Mesothelial cell of epicardium (in vitro differentiated cells): ENCODE measurements at regions not wholly inside any gene's neighbourhood (a gene's known extent, or its start where the extent isn't known, plus 50 kb on each side); places are given as distances from the start of the nearest gene placed in this dataset.

Experiments used
- DNase-seq, 2 experiments: peaks; one replicate each; pipeline ENCODE4 v3.0.0; 2021; ENCODE audit warnings: low spot score in 2 of 2; ENCODE audit not compliant: unreplicated experiment in 2 of 2
- H3K27ac Mint-ChIP-seq: 2 replicates; pipeline ENCODE4 v1.8.0; 2021; ENCODE audit warnings: mixed read lengths
- H3K27me3 Mint-ChIP-seq: 2 replicates; pipeline ENCODE4 v1.8.0; 2021; ENCODE audit warnings: low read depth, mixed read lengths
- H3K36me3 Mint-ChIP-seq: 2 replicates; pipeline ENCODE4 v1.8.0; 2021; ENCODE audit warnings: mixed read lengths
- H3K4me1 Mint-ChIP-seq: 2 replicates; pipeline ENCODE4 v1.8.0; 2021; ENCODE audit warnings: mixed read lengths
- H3K4me3 Mint-ChIP-seq: 2 replicates; pipeline ENCODE4 v1.8.0; 2021; ENCODE audit warnings: mild to moderate bottlenecking, moderate library complexity, mixed read lengths
- H3K9me3 Mint-ChIP-seq: 2 replicates; pipeline ENCODE4 v1.8.0; 2021; ENCODE audit warnings: mixed read lengths
- CTCF ChIP-seq: fragments of 200-600 bp; sonication (generic); IDR thresholded peaks from one replicate; pipeline ENCODE4 v1.5.0; 2021; ENCODE audit warnings: antibody characterized with exemption; ENCODE audit not compliant: unreplicated experiment

GRCh38 chr20:62543470-62544302 is 67.9 kb upstream of the GATA5 start:
- Mint-ChIP-seq H3K9me3 (no peaks in the 10 kb centered on the region), H3K4me1 (peaks cover 16% of the 10 kb centered on the region), H3K27ac (no peak overlapping the region), H3K4me3 (no peak overlapping the region), H3K36me3 (no peaks in the 10 kb centered on the region), H3K27me3 (no peaks in the 10 kb centered on the region)
- TF ChIP-seq CTCF = no peak
- no peak for DNase-seq

- Mint-ChIP-seq H3K9me3 (no peaks in the 10 kb centered on the region), H3K4me1 (peaks cover 17% of the 10 kb centered on the region), H3K27ac (no peak overlapping the region), H3K36me3 (no peaks in the 10 kb centered on the region), H3K4me3 (no peak overlapping the region), H3K27me3 (no peaks in the 10 kb centered on the region)
- DNase-seq = no peak
- no peak for TF ChIP-seq CTCF
Measured at GRCh38 chr20:62544505-62545055, 68.8 kb upstream of the GATA5 start.

- DNase-seq = no peak
- Mint-ChIP-seq H3K27ac (no peak overlapping the region), H3K4me3 (no peak overlapping the region), H3K4me1 (peaks cover 17% of the 10 kb centered on the region), H3K27me3 (no peaks in the 10 kb centered on the region), H3K9me3 (no peaks in the 10 kb centered on the region), H3K36me3 (no peaks in the 10 kb centered on the region)
- TF ChIP-seq CTCF = no peak
Measured at GRCh38 chr20:62545271-62545670, 69.5 kb upstream of the GATA5 start.

- H3K27me3 Mint-ChIP-seq = peaks cover 5% of the 10 kb centered on the region
- H3K4me3 Mint-ChIP-seq = no peak overlapping the region
- peaks cover 21% of the 10 kb centered on the region for H3K4me1 Mint-ChIP-seq
Measured at GRCh38 chr20:62545901-62546525, 70.2 kb upstream of the GATA5 start.

GRCh38 chr20:62546606-62547005 is 70.8 kb upstream of the GATA5 start:
- TF ChIP-seq CTCF = no peak
- Mint-ChIP-seq H3K4me3 (no peak overlapping the region), H3K9me3 (no peaks in the 10 kb centered on the region), H3K4me1 (peaks cover 23% of the 10 kb centered on the region), H3K27ac (no peak overlapping the region), H3K27me3 (peaks cover 11% of the 10 kb centered on the region), H3K36me3 (no peaks in the 10 kb centered on the region)
- no peak for DNase-seq

More at GRCh38 chr20:62545901-62546525, 70.2 kb upstream of the GATA5 start:
- Mint-ChIP-seq H3K36me3 (no peaks in the 10 kb centered on the region), H3K9me3 (no peaks in the 10 kb centered on the region), H3K27ac (no peak overlapping the region)
- no peak for DNase-seq
- no peak for TF ChIP-seq CTCF
